GM20000 (cell line): ENCODE measurements at regions not wholly inside any gene's neighbourhood (a gene's known extent, or its start where the extent isn't known, plus 50 kb on each side); places are given as distances from the start of the nearest gene placed in this dataset.
"Not testable (repeated sequence)": the region's sequence is repeated elsewhere in the genome, so short reads cannot be mapped to it uniquely, and the experiment has no call there.

Source experiments
- DNase-seq: peaks from one replicate; pipeline ENCODE4 v3.0.0; 2012; ENCODE audit warnings: low spot score
- CTCF ChIP-seq: IDR thresholded peaks from 2 replicates; pipeline ENCODE4 v1.5.1; 2012; ENCODE audit warnings: mild to moderate bottlenecking, control low read depth; ENCODE audit errors: extremely low read depth, missing control alignments

DNA sequence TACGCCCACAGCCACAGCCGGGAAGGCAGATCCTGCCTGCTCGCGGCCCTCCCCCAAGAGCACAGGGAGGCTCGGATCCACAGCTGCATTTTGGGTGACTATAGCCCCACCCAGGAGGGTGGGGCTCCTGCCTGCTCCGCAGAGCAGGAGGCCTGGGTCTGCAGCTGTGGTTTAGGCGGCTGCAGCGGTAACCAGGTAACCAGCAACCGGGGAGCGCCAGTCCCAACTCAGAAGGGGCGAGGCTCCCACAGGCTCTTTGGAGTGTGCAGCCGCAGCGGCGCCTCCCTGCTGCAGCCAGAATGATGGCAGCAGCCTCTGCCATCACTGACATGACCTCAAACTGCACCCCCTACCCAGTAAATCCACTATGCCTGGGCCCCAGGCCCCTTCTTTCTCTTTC, 148.0 kb upstream of the F9 start:
- no peak for TF ChIP-seq CTCF
- DNase-seq, result no peak

- not testable (repeated sequence) for DNase-seq
Observed at GRCh38 chrX:139376547-139376946, 154.0 kb upstream of the F9 start.

- TF ChIP-seq CTCF, result no peak
- DNase-seq, result no peak
Observed at GRCh38 chrX:139360356-139360755, 170.2 kb upstream of the F9 start.

GRCh38 chrX:139342594-139342991, 187.9 kb upstream of the F9 start:
- not testable (repeated sequence) for DNase-seq

DNA sequence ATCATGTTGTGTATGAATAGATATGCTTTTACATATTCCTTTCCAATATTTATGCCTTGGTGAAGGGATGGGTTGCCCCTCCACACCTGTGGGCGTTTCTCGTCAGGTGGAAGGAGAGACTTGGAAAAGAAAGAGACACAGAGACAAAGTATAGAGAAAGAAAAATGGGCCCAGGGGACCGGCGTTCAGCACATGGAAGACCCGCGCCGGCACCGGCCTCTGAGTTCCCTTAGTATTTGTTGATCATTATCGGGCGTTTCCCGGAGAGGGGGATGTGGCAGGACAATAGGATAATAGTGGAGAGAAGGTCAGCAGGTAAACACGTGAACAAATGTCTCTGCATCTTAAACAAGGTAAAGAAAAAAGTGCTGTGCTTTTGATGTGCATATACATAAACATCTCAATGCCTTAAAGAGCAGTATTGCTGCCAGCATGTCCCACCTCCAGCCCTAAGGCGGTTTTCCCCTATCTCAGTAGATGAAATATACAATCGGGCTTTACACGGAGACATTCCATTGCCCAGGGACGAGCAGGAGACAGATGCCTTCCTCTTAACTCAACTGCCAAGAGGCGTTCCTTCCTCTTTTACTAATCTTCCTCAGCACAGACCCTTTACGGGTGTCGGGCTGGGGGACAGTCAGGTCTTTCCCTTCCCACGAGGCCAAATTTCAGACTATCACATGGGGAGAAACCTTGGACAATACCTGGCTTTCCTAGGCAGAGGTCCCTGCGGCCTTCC, 188.5 kb upstream of the F9 start:
- not testable (repeated sequence) for DNase-seq

- no peak for DNase-seq
- TF ChIP-seq CTCF, result no peak
Observed at GRCh38 chrX:139332441-139332840, 198.1 kb upstream of the F9 start.

- no peak for TF ChIP-seq CTCF
- no peak for DNase-seq
Observed at GRCh38 chrX:139327355-139327754, 203.2 kb upstream of the F9 start.

DNA sequence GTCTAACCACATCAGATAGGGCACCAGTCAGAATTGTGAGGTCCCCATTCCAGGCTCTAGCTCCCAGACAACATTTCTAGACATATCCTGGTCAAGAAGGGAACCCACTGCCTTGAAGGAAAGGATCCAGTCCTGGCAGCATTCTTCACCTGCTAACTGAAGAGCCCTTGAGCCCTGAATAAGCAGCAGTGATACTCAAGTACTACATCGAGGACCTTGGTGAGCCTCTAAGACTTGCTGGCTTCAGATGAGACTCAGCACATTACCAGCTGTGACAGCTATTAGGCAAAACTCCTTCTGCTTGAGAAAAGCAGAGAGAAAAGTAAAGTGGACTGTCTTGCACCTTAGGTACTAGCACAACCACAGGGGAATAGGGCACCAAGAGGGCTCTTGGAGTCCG, 205.8 kb upstream of the F9 start:
- no peak for TF ChIP-seq CTCF

GRCh38 chrX:139320661-139321354, 209.7 kb upstream of the F9 start:
- DNase-seq, result not testable (repeated sequence)

More for the DNA sequence above, 205.8 kb upstream of the F9 start:
- DNase-seq, result no peak

GRCh38 chrX:139306675-139307074, 223.9 kb upstream of the F9 start:
- not testable (repeated sequence) for DNase-seq
